HG03095 (cell line): ENCODE measurements at regions not wholly inside any gene's neighbourhood (a gene's known extent, or its start where the extent isn't known, plus 50 kb on each side); places are given as distances from the start of the nearest gene placed in this dataset.

Source experiments
- ATAC-seq: cut with Tn5 transposase; IDR thresholded peaks from one replicate; pipeline ENCODE4 v1.9.1; 2021; ENCODE audit warnings: moderate library complexity; ENCODE audit not compliant: unreplicated experiment

DNA sequence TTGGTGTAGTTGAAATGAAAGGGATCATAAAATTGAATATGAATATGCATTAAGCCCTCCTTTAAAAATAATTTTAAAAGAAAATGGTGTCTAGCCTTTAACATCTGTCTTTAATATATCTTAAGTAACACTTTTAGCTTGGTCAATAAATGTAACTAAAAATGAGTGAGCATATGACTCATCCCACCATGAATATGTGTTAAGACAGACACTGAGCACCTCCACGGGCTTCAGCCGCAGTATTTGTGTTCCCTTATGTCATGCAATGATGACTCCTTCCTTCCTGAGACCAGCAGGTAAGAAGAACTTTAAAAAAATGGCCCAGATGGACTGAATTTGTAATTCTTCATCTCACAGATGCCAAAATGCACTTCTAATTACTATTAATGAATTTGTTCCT, 563.2 kb downstream of the NR2F1-AS1 start:
- ATAC-seq, result no peak

GRCh38 chr5:93017376-93017775, 563.6 kb downstream of the NR2F1-AS1 start:
- no peak for ATAC-seq

GRCh38 chr5:93010616-93011015, 570.4 kb downstream of the NR2F1-AS1 start:
- no peak for ATAC-seq

GRCh38 chr5:93010037-93010436, 571.0 kb downstream of the NR2F1-AS1 start:
- ATAC-seq, result no peak

DNA sequence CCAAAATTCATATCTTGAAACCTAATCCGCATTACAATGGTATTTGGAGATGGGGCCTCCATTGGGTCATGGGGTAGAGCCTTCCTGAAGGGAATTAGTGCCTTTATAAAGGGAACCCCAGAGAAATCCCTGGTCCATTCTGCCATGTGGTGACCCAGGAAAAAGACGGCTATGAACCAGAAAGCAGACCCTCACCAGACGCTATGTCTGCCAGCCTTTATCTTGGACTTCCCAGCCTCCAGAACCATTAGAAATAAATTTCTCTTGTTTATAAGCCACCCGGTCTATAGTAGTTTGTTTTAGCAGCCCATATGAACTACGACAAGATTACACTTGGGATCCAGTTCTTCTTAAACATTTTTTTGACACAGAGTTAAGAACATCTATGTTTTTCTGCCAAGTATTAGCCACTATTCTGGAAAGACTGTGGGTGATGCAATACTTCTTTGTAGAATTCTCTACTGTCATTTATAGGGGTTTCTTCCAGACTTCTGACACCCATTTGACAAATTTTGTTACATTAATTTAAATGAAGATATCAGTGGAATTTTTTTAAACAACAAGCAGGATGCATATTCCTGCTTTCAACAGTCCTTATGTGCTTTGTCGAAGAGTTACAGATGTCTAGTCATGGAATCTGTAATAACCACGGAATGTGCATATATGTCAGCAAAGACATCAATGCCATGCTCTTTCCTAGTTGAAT, 572.4 kb downstream of the NR2F1-AS1 start:
- no peak for ATAC-seq

DNA sequence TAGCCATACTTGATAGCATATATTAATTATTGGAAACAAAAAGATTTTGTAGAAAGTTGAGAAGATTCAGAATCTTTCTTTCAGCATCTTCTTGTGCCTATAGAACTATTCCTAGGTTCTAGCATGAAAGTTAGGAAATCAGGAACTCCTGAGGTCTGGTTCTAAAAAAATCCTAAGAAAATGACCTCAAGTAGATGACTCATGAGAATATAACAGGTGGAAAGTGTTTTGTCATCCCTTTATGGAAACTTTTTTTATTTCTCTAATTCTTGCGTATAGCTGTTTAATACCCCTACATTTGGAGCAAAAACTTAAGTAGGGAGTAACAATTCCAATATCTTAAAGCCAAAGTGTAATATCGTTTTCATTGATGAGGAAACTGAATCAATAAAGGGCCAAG, 574.1 kb downstream of the NR2F1-AS1 start:
- no peak for ATAC-seq

GRCh38 chr5:92998456-92998855, 582.6 kb downstream of the NR2F1-AS1 start:
- ATAC-seq, result no peak

- no peak for ATAC-seq
Observed at GRCh38 chr5:92994392-92994791, 586.6 kb downstream of the NR2F1-AS1 start.

GRCh38 chr5:92992073-92992472, 588.9 kb downstream of the NR2F1-AS1 start:
- ATAC-seq, result no peak

- ATAC-seq, result no peak
Observed at GRCh38 chr5:92991581-92992067, 589.4 kb downstream of the NR2F1-AS1 start.

GRCh38 chr5:92990771-92991170, 590.2 kb downstream of the NR2F1-AS1 start:
- ATAC-seq, result no peak

GRCh38 chr5:92981001-92981400, 600.0 kb downstream of the NR2F1-AS1 start:
- no peak for ATAC-seq

- no peak for ATAC-seq
Observed at GRCh38 chr5:92980491-92980890, 600.5 kb downstream of the NR2F1-AS1 start.

DNA sequence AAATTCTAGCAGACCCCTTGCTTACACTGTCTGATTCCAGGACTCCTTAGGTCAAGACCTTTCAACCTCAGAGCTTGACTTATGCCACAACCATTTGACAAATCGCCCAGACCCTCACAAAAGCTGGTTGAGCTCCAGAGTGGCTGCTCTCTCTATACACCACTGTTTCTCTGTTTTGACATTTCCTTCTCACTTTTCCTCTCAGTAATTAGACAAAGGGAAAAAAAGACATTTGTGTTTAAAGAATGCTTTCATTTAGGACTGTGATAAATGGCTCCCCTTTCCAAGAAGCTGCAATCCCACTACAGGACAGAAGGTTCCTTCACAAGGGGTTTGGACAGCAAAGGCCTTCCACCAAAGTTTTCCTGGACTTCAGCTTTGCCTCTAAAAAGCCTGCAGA, 601.3 kb downstream of the NR2F1-AS1 start:
- ATAC-seq, result no peak

DNA sequence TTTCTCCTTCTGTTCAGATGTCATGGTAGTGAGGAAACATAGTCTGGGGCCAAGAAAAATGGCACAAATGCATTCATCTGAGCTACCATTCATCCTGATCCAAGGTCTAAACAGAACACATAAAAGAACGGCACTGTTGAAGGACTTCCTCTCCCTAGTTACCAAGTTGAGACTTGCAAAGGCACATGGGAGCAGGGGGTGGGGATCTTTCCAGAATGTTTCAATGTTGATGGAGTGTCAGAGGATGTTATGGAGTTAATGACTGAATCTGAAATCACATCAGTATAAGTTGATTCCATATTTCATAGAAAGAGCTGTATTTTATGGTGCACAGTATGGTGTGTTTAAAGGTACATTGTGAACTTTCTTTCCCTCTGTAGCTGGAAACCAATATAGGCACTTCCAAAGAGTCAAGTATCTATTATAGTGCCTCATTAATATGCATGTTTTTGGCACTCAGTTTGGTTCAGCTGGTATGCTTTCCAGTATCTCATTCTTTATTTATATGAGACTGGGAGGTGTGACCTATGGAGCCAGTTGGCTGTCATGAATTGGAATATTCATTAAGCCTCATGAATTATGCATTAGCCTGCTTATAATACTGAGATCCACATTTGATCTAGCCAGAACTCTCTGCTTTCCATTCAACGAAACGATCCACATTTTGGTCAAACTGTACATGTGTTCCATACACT, 603.0 kb downstream of the NR2F1-AS1 start:
- no peak for ATAC-seq

DNA sequence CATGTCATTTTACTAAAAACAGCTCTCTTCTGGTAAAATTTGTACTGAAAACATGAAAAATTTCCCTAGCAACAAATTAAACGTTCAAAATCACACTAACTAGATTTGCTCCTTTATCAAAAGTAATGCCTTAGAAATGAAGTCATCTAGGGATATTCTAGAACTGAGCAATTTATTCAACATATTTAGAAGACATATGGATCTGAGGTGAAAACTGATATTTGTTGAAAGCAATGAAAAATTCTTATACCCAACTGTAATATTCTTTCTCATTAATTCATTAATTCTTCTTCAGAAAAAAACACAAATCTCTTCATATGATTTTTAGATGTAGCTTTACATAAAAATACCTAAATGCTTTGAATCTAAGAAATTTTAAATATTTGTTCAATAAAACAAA, 604.9 kb downstream of the NR2F1-AS1 start:
- no peak for ATAC-seq

DNA sequence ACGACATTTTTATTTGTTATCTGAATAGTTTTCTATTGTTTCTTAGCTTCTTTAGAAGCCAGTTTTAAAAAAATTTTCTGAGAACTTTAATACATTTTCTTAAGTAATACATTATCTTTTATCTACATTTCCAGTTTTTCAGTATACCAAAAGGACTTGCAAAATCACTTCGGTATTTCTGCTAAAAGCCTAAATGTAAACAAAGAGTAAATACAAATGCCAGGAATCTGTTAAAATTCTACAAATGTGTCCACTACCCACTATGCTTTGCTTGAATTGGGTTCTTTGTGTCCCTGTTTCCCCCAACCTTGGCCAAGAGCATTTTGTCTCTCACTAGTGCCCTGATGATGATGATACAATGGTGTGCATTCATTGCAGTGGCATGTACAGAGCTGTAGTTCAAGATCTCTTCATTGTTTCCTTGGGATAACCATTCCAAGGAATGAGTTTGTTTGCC, 611.2 kb downstream of the NR2F1-AS1 start:
- no peak for ATAC-seq

- no peak for ATAC-seq
Observed at GRCh38 chr5:92969191-92969780, 611.7 kb downstream of the NR2F1-AS1 start.

GRCh38 chr5:92963800-92964199, 617.2 kb downstream of the NR2F1-AS1 start:
- no peak for ATAC-seq

GRCh38 chr5:92962752-92963151, 618.3 kb downstream of the NR2F1-AS1 start:
- ATAC-seq, result no peak

DNA sequence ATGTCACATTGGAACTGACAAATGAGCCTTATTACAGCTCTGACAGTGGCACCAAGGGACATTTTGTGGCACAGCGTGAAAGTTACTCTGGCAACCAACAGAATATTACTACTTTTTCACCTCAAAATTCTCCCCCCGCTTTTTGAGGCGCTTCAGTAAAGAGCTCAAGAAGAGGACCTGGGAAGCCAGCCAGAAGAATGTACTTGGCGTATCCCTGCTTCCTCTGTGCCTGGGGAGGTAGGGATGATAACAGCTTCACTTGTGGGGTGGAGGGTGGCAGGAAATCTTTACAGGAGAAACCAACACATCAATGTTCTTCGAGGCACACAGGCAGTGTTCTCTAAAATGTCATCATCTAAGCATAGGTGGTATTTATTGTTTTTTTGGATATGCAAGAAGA, 624.1 kb downstream of the NR2F1-AS1 start:
- no peak for ATAC-seq

DNA sequence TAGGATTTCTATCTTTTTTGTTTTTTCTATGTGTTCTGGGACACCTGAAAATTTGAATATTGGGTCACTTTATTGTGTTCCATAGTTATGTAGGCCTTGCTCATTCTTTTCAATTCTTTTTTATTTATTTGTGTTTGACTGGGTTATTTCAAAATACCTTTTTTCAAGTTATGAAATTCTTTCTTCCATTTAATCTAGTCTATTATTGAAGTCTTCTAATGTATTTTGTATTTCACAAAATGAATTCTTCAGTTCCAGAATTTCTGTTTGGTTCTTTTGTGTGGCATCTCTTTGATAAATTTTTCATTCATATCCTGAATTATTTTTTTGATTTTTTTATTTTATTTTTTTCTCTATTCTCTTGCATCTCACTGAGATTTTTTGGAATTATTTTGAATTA, 628.8 kb downstream of the NR2F1-AS1 start:
- no peak for ATAC-seq
